ENCODE measurements at regions not wholly inside any gene's neighbourhood (a gene's known extent, or its start where the extent isn't known, plus 50 kb on each side); places are given as distances from the start of the nearest gene placed in this dataset.
"Not testable (repeated sequence)": the region's sequence is repeated elsewhere in the genome, so short reads cannot be mapped to it uniquely, and the experiment has no call there.

GRCh38 chr7:153958789-153959188 lies 93.4 kb upstream of the DPP6 start:
- TF ChIP-seq, protein P1, sequence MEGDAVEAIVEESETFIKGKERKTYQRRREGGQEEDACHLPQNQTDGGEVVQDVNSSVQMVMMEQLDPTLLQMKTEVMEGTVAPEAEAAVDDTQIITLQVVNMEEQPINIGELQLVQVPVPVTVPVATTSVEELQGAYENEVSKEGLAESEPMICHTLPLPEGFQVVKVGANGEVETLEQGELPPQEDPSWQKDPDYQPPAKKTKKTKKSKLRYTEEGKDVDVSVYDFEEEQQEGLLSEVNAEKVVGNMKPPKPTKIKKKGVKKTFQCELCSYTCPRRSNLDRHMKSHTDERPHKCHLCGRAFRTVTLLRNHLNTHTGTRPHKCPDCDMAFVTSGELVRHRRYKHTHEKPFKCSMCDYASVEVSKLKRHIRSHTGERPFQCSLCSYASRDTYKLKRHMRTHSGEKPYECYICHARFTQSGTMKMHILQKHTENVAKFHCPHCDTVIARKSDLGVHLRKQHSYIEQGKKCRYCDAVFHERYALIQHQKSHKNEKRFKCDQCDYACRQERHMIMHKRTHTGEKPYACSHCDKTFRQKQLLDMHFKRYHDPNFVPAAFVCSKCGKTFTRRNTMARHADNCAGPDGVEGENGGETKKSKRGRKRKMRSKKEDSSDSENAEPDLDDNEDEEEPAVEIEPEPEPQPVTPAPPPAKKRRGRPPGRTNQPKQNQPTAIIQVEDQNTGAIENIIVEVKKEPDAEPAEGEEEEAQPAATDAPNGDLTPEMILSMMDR (IDR thresholded peaks at IDR 0.05) = not testable (repeated sequence)
- TF ChIP-seq POLR2AphosphoS5 (IDR thresholded peaks at IDR 0.05) = not testable (repeated sequence)
